NCI-H82 treated with DMSO at 0.1 percent for 48 hours (cell line): ENCODE measurements at regions not wholly inside any gene's neighbourhood (a gene's known extent, or its start where the extent isn't known, plus 50 kb on each side); places are given as distances from the start of the nearest gene placed in this dataset.

Experiments used
- DNase-seq: peaks from one replicate; lab custom pipeline; 2025; ENCODE audit not compliant: unreplicated experiment; lab: John Stamatoyannopoulos, UW

DNA sequence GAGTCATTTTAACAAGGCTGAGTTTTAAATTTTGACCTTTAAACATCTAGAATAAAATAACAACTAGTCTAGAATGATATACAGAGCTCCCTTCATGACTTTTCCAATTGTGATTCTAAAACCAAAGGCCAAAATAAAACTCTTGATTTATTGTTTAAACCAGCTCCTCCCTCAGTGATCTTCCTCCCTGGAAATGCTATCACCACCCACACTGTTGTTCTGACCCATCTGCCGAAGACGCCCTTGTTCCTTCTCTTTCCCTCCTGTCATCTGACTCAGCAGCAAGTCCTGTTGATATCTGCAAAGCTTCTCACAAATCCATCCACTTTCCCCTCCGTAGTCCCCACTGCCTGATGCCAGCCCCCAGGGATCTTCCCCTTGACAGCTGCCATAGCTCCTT is 231.6 kb upstream of the DYNLRB2 start:
- no peak for DNase-seq

DNA sequence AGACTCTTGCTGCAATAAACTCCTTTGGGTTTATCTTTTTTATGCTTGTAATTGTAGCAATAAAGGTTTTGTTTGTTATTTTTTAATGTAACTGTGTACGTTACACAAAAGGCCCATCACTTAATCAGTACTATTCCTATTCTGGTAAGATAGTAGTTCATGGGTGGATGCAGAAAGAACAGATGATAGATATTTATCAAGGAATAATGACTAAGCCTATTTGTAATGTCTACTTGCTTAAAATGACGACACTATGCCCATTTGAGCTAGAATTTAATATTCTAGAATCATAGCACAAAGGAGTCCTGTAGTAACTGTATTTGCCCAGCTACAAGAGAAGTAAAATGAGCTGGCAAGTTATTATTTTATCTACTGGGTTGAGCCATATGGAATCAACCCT is 235.4 kb upstream of the DYNLRB2 start:
- no peak for DNase-seq

DNA sequence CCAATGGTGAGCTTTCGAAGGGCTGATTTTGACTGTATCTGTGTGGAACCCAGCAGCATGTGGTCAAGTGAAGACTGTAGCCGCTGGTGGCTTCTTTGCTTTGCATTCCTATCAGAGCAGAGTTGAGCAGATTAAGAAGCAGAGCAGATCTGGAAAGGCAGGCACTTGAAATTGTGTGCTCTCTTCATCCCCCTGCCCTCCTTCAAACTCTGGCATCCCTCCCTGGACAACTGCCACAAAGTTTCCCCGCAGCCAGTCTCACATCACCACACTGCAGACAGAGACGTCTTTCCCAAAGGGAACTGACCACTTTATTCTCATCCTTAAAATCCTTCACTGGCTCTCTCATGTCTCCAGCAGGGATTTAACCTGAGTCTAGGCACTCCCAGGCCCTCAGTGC is 237.1 kb upstream of the DYNLRB2 start:
- DNase-seq: no peak

DNA sequence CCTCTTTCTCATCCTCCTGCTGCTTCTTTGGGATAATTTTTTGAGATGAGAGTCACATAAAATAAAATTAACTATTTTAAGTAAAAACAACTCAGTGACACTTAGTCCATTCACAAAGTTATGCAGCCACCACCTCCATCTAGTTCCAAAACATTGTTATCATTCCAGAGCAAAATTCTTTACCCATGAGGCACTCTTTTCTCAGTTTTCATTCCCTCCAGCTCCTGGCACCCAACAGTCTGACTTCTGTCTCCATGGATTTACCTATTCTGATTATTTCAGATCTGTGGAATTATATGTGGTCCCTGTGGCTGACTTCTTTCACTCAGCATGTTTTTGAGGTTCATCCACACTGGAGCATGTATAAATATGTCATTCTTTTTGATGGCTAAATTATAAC is 239.9 kb upstream of the DYNLRB2 start:
- DNase-seq: no peak

DNA sequence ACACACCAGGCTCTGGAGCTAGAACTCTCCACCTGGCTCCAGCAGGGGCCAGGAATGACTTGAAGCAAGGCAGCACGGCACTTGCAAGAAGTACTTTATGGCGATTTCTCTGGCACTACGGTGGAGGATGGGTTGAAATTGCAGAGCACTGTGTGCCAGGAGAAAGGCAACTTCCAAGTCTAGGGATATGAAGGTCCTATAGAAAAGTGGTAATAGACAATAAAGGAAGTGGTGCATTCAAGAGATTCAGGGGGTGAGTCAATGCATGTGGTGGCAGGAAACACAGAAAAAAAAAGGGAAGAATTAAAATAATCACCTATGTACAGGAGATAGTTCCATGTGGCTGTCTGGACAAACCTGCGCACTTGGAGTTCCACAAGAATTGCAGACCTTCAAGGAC is 240.3 kb upstream of the DYNLRB2 start:
- DNase-seq: no peak

DNA sequence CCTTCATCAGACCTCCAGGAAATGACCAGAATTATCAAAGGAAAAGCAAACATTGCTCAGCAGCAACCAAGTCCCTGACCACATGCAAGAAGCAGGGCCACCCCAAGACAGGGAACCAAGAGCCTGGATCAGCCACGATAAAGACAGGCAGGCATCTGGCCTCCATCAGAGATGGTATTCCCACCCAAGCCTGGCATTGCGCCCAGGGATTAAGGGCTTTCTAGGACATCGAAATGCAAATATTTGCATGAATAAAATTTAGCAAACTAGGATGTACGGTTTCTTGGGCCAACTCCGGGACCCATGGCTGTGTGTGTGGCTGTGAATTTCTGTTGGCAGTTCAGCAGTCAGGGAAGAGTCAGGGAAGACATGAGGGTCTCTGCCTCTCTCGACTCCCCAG is 241.4 kb upstream of the DYNLRB2 start:
- DNase-seq: no peak

DNA sequence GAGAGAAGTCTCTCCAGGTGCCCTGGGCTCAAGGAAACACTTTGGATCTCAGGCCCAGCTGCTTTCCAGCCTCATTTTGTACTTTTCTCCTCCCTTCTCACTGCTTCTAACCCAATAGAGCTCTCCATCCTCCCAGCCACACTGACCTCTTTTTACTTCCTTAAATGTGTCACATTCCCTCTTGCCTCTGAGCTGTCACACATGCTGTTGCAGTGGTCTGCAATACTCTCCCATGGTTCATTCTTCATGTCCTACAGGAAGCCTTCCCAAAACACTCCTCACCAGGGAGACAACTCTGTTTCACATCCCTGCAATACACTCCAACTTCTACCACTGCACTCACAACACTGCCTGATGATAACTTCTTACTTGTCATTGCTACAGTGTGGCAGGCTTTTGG is 242.1 kb upstream of the DYNLRB2 start:
- DNase-seq: no peak

DNA sequence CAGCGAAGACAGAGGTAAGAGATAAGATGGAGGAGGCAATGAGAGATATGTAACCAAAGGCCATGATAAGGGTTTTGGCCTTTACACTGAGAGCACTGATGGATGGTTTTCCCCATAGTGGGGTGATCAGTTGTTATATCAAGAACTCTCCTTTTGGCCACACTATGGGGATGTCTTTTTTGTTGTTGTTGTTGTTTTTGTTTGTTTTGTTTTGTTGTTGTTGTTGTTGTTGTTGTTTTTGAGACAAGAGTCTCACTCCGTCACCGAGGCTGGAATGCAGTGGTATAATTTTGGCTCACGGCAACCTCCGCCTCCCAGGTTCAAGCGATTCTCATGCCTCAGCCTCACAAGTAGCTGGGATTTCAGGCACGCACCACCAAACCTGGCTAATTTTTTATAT is 244.8 kb upstream of the DYNLRB2 start:
- DNase-seq: no peak

DNA sequence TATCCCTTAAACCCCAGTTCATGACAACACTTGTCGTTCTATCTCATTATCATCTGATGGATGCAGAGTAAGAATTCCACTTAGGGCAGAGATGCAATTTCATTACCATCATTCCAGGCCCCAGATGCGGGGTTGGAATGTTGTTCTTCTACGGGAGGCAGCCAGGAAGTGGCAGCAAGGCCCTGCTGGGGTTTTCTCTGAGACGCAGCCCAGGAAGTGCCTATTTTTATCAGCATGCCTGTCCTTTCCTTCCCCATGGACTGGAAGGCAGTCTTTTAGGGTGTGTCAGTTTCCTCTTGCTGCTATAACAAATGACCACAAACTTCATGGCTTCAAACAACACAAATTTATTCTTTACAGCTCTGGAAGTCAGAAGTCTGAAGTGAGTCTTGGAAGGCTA is 246.6 kb upstream of the DYNLRB2 start:
- DNase-seq: no peak

DNA sequence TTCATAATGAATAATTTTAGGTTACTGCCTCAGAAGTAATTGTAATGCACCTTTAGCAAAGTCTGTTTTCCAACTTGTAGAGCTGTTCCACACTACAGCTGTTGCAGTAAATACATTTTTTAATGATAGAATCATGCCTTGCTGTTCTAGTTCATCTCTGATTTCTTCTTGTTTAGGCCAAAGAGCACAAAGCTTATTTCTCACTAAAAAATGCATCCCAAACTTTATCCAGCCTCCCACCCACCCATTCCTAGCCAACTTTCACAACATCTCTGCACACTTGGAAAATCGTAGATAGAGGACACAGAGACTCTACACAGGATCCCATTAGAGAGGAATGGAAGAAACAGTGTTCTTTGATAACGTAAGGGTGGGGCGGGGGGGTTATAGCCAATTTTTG is 252.2 kb upstream of the DYNLRB2 start:
- no peak for DNase-seq

DNA sequence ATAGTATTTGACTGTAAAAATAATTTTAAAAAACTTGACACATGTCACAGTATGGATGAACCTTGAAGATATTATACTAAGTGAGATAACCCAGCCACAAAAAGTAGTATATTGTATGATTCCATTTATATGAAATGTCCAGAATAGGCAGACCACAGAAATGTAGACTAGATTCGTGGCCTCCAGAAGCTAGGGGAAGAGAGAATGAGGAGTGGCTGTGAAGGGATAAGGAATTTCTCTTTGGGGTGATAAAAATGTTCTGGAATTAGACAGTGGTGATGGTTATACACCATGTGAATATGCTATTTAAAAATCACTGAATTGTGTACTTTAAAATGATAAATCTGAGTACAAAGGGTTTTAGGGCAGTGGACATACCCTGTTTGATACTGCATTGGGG is 253.1 kb upstream of the DYNLRB2 start:
- DNase-seq: no peak

DNA sequence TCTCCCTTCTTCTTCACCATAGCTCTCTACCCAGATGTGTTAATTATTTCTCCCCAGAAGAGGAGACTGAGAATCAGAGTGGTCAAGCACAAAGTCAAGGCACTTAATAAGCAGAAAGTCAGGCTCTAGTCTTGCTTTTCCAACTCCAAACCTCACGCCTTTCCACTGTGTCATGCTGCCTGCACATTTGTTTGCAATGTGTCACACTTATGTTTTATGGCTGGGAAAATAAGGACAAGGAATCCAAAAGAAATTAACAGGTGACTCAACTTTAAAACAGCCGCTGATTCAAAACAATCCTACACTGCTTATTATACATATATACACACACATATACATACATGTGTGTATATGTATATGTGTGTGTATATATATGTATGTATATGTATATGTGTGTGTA is 255.7 kb upstream of the DYNLRB2 start:
- DNase-seq: no peak

DNA sequence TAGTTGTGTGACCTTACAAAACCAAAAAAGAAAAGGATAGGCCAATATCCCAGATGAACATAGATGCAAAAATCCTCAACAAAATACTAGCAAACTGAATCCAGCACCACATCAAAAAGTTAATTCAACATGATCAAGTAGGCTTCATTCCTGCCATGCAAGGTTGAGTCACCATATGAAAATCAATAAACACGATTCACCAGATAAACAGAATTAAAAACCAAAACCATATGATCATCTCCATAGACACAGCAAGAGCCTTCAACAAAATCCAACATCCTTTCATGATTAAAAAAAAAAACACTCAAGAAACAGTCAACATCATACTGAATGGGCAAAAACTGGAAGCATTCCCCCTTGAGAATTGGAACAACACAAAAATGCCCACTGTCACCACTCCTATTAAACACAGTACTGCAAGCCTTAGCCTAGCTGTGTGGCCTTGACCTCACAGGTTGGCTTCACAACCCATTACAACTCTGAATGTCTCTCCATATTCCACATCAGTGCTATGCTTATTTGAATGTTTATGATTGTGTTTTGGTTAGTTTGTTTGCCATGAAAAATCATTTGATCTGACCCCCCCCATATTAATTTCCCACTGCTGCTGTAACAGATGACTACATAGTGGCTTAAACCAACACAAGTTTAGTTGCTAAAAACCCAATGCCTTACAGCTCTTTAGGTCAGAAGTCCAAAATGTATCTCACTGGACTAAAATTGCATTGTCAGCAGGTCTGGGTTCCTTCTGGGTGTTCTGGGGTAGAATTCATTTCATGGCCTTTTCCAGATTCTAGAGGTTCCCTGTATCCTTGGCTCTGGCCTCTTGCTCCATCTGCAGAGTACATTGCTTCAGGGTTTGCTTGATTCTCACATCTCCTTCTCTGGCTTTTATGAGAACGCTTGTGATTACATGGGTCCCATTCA is 257.1 kb upstream of the DYNLRB2 start:
- DNase-seq: no peak

DNA sequence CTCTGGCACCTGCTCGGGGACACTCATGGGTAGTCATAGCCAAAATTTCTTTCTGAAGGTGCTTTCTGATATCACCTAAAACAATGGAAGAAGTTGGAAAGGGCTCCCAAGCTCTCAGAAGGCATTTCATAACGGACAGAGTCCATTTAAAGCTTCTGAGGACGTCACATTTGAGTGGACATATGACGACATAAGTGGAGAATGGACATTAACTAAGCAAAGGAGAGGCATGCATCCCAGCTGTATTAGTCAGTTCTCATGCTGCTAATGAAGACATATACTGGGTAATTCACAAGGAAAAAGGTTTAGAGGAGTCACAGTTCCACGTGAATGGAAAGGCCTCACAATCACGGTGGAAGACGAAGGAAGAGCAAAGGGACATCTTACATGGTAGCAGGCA is 260.2 kb upstream of the DYNLRB2 start:
- no peak for DNase-seq

DNA sequence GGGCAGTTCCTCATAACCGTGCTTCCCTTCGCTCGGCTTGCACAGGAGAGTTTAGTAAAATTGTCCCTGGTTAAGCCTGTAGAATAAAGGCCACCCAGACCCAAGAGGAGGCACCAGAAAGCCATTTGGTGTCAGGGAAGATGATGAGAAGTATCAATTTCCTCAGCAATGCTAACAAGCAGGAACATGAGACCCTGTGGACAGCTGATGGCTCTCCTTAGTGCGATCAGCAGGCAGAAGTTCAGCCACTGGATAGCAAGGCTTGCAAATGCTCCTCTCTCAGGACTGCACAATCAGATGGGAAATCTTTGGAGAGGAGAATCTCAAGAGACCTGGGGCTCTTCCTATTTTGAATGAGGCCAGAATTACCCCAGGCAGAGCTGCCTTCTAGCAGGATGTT is 261.1 kb upstream of the DYNLRB2 start:
- no peak for DNase-seq

DNA sequence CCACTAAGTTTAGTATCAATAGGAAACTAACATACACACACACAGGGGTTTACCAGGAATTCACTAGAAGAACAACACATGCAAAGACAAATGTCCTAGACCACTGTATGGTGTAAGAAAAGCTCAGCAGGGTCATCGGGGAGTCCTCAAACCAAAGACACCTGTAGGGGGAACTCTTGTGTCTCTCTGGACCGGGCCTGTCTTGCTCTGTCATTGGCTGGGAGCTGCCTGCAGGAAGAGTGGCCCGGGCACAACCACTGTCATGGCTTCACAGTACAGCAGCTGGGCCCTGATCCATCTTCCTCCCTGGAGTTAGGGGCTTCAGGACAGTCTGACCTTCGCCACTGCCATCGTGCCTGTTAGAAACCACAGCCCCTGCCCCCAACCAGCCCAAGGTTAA is 263.6 kb upstream of the DYNLRB2 start:
- no peak for DNase-seq

DNA sequence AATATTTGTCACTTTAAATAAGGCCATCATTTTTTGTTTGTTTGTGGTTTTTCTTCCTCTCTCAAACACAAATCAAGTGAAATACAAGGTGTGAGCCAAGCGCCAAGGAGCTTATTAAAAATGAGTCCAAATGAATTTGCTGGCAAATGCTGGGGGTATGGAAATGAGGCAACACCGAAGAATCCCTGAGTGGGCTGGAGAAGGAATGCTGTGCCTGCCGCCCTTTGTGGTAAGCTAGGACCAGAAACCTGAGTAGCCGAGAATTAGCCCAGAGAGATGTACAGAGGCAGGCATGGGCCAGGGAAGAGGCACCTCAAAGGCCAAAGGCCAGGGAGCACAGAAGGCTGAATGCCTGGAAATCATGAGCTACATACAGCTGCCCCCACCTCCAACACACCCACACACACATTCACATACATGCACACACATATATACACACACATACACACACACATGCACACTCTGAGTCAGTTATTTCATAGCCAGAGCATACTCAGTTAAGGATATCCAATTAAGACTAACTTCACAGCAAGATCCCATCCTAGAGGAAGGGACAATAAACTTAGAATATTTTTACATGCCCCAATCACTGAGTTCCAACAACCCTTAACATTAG is 266.1 kb upstream of the DYNLRB2 start:
- DNase-seq: no peak

DNA sequence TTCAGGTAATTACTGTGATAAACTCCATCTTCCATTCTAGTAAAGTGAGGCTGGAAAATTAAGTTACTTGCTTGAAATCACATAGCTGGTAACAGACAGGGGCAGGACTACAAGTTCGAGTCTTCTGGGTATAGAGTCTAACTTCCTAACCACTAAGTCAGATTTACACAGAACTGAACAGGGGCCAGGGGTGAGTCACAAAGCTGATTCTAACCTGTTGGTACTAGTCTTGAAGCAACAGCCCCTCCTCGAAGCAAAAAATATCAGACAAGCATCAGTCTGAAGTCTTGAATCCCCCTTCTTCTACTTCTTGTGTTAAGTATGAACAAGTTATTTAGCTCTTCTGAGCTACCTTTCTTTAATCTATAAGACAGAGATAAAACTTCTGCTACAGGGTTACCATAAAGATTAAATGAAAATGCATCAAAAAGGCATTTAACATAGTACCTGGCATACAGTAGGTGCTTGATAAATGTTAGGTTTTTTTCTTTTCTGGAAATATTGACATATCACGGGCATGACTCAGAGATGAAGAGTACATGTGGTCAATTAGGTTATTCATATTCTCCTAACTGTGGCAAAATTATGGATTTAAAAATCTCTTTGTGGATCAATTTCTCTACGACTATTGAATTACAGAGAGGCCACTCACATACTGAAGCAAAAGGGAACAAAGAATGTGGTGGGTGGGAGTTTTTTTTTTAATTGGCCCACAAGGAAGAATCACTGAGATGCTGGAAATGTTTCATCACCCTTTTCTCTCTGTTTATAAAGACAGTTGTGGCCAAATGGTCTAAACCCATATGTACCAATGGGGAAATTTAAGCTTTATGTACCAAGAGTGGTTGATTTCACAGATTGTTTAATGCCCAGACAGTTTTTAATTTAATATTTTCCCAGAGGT is 266.9 kb upstream of the DYNLRB2 start:
- no peak for DNase-seq

DNA sequence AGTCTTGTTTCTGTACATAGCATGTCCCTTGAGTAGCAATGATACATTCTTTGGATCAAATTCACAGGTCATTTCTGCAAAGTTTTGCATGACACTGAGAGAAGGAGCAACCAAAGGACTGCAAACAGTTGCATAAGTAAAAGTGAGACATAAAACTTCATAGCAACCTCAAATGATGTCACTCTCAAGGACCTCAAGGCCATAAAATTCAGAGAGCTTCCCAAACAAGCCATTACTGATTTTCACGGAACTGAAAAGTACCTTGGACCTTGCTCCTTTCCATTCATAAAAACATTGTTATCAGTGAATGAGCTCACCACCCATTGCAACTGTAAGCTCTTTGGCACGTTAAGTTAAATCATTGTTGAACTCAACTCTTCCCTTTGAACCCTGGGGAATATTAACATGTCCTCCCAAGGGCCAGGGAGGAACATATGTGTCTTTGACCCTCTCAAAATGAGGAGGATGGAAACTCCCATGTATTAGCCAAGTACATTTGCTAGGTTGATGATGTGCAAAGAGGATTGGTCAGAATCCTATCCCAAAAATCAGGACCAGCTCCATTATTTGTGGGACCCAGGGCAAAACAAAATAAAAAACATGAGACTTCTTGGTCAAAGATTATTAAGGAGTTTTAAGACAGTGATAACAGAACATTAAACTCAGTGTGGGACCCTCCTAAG is 275.0 kb upstream of the DYNLRB2 start:
- no peak for DNase-seq

DNA sequence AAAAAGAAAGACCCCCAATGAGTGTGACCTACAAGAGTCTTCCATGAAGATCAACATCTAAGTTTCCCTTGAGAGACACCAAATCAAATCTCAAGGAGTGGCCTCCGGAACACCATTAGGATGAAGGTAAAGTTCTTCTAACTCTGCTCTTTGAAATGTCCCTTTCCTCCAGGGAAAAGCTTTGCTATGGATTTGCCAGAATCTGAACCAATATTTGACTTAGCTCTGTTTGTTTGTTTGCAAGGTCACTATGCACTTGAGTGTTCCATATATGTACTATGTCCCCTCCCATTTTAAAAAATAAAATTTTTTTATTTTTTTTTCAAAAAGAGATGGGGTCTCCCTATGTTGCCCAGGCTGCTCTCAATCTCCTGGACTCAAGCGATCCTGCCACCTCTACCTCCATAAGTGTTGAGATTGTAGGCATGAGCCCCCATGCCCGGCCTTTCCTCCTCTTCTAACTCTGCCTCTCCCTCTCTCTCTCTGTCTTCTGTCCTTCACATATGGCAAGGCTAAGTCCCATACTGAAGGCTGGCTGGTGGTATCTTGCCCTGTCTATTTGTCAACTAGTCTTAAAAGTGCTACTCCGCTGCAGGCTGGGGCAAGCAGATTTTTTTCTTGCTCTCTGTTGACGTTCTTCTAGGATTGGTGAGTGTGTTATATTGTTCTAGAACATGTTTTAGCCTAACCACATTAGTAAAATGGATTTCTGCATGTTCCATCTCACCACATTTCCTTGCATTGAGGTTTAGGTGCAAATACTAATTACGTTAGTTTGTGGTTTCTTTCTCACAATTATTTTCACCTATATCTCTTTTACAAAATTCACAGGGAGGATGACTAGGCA is 276.7 kb upstream of the DYNLRB2 start:
- no peak for DNase-seq
